HEK293 (cell line): ENCODE measurements at regions not wholly inside any gene's neighbourhood (a gene's known extent, or its start where the extent isn't known, plus 50 kb on each side); places are given as distances from the start of the nearest gene placed in this dataset.

Source experiments
- SCRT2 ChIP-seq: fragments of 450-650 bp; formaldehyde crosslinking; IDR thresholded peaks from 2 replicates; pipeline ENCODE4 v1.5.1; 2016; ENCODE audit warnings: missing biosample characterization, missing genetic modification characterization
- SP3 ChIP-seq: fragments of 450-650 bp; formaldehyde crosslinking; IDR thresholded peaks from 2 replicates; pipeline ENCODE4 v1.5.1; 2016; ENCODE audit warnings: missing biosample characterization, missing genetic modification characterization
- ZFHX2 ChIP-seq: fragments of 450-650 bp; formaldehyde crosslinking; conservative IDR thresholded peaks from 2 replicates; pipeline ENCODE4 v1.5.1; 2016; ENCODE audit warnings: missing biosample characterization, missing genetic modification characterization
- ZFP37 ChIP-seq: fragments of 450-650 bp; formaldehyde crosslinking; IDR thresholded peaks from 2 replicates; pipeline ENCODE4 v1.5.1; 2016; ENCODE audit warnings: missing biosample characterization, missing genetic modification characterization
- ZNF274 ChIP-seq, 2 experiments: fragments of 200-500 bp in 1 of 2; fragments of 450-650 bp in 1 of 2; sonication (Bioruptor generic) in 1 of 2; formaldehyde crosslinking in 1 of 2; IDR thresholded peaks; 2 replicates each; pipeline versions ENCODE4 v1.5.1 to v1.6.1; 2014 to 2016; ENCODE audit warnings: borderline replicate concordance in 1 of 2, inconsistent platforms in 1 of 2, low read length in 1 of 2, missing biosample characterization in 1 of 2, missing genetic modification characterization in 1 of 2
- ZNF366 ChIP-seq: fragments of 450-650 bp; formaldehyde crosslinking; conservative IDR thresholded peaks from 2 replicates; pipeline ENCODE4 v1.5.1; 2016; ENCODE audit warnings: missing biosample characterization, missing genetic modification characterization
- ZNF398 ChIP-seq: fragments of 450-650 bp; formaldehyde crosslinking; IDR thresholded peaks from 2 replicates; pipeline ENCODE4 v1.5.1; 2017; ENCODE audit warnings: missing biosample characterization, missing genetic modification characterization
- ZNF626 ChIP-seq: fragments of 450-650 bp; sonication (Bioruptor Pico); formaldehyde crosslinking; IDR thresholded peaks from 2 replicates; pipeline ENCODE4 v1.5.1; 2018; ENCODE audit warnings: missing biosample characterization, missing genetic modification characterization, inconsistent platforms
- ZNF701 ChIP-seq: fragments of 450-650 bp; formaldehyde crosslinking; IDR thresholded peaks from 2 replicates; pipeline ENCODE4 v1.5.1; 2016; ENCODE audit warnings: missing biosample characterization, missing genetic modification characterization
- ZSCAN4 ChIP-seq: fragments of 450-650 bp; formaldehyde crosslinking; IDR thresholded peaks from 2 replicates; pipeline ENCODE4 v1.5.1; 2017; ENCODE audit warnings: missing biosample characterization, missing genetic modification characterization
- TF ChIP-seq, protein P1 (sequence below): fragments of 450-650 bp; formaldehyde crosslinking; IDR thresholded peaks from 2 replicates; pipeline ENCODE4 v1.5.1; 2016; ENCODE audit warnings: missing biosample characterization, missing genetic modification characterization
- TF ChIP-seq, protein P2 (sequence below): fragments of 450-650 bp; formaldehyde crosslinking; IDR thresholded peaks from 2 replicates; pipeline ENCODE4 v1.5.1; 2016; ENCODE audit warnings: missing biosample characterization, missing genetic modification characterization
- TF ChIP-seq, protein P3 (sequence below): sonication (generic); formaldehyde crosslinking; IDR thresholded peaks from 2 replicates; pipeline ENCODE4 v1.8.1; 2022; ENCODE audit warnings: mild to moderate bottlenecking, moderate library complexity, missing genetic modification reagents

- TF ChIP-seq ZNF398 (tag by site-specific recombination) (no peak), SCRT2 (tag by site-specific recombination) (no peak), SP3 (tag by site-specific recombination) (no peak), ZNF626 (tag by site-specific recombination) (no peak), ZFHX2 (tag by site-specific recombination) (no peak), ZSCAN4 (tag by site-specific recombination) (no peak), ZFP37 (tag by site-specific recombination) (no peak), ZNF366 (tag by site-specific recombination) (no peak), ZNF701 (tag by site-specific recombination) (no peak), ZNF274 (IDR thresholded peaks at IDR 0.05; ENCODE audit: low read length) (no peak), ZNF274 (tag by site-specific recombination; IDR thresholded peaks at IDR 0.05; ENCODE audit: borderline replicate concordance) (no peak)
- TF ChIP-seq, protein P1, sequence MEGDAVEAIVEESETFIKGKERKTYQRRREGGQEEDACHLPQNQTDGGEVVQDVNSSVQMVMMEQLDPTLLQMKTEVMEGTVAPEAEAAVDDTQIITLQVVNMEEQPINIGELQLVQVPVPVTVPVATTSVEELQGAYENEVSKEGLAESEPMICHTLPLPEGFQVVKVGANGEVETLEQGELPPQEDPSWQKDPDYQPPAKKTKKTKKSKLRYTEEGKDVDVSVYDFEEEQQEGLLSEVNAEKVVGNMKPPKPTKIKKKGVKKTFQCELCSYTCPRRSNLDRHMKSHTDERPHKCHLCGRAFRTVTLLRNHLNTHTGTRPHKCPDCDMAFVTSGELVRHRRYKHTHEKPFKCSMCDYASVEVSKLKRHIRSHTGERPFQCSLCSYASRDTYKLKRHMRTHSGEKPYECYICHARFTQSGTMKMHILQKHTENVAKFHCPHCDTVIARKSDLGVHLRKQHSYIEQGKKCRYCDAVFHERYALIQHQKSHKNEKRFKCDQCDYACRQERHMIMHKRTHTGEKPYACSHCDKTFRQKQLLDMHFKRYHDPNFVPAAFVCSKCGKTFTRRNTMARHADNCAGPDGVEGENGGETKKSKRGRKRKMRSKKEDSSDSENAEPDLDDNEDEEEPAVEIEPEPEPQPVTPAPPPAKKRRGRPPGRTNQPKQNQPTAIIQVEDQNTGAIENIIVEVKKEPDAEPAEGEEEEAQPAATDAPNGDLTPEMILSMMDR (tag by site-specific recombination), result no peak
- TF ChIP-seq, protein P2, sequence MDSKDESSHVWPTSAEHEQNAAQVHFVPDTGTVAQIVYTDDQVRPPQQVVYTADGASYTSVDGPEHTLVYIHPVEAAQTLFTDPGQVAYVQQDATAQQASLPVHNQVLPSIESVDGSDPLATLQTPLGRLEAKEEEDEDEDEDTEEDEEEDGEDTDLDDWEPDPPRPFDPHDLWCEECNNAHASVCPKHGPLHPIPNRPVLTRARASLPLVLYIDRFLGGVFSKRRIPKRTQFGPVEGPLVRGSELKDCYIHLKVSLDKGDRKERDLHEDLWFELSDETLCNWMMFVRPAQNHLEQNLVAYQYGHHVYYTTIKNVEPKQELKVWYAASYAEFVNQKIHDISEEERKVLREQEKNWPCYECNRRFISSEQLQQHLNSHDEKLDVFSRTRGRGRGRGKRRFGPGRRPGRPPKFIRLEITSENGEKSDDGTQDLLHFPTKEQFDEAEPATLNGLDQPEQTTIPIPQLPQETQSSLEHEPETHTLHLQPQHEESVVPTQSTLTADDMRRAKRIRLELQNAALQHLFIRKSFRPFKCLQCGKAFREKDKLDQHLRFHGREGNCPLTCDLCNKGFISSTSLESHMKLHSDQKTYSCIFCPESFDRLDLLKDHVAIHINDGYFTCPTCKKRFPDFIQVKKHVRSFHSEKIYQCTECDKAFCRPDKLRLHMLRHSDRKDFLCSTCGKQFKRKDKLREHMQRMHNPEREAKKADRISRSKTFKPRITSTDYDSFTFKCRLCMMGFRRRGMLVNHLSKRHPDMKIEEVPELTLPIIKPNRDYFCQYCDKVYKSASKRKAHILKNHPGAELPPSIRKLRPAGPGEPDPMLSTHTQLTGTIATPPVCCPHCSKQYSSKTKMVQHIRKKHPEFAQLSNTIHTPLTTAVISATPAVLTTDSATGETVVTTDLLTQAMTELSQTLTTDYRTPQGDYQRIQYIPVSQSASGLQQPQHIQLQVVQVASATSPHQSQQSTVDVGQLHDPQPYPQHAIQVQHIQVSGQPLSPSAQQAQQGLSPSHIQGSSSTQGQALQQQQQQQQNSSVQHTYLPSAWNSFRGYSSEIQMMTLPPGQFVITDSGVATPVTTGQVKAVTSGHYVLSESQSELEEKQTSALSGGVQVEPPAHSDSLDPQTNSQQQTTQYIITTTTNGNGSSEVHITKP, result no peak
- TF ChIP-seq, protein P3, sequence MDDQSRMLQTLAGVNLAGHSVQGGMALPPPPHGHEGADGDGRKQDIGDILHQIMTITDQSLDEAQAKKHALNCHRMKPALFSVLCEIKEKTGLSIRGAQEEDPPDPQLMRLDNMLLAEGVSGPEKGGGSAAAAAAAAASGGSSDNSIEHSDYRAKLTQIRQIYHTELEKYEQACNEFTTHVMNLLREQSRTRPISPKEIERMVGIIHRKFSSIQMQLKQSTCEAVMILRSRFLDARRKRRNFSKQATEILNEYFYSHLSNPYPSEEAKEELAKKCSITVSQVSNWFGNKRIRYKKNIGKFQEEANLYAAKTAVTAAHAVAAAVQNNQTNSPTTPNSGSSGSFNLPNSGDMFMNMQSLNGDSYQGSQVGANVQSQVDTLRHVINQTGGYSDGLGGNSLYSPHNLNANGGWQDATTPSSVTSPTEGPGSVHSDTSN (CRISPR knock-in tag), result no peak
These were observed 121.2 kb upstream of the ST8SIA4 start for GRCh38 chr5:101024299-101024698.
